ENCODE measurements at regions not wholly inside any gene's neighbourhood (a gene's known extent, or its start where the extent isn't known, plus 50 kb on each side); places are given as distances from the start of the nearest gene placed in this dataset.

DNA sequence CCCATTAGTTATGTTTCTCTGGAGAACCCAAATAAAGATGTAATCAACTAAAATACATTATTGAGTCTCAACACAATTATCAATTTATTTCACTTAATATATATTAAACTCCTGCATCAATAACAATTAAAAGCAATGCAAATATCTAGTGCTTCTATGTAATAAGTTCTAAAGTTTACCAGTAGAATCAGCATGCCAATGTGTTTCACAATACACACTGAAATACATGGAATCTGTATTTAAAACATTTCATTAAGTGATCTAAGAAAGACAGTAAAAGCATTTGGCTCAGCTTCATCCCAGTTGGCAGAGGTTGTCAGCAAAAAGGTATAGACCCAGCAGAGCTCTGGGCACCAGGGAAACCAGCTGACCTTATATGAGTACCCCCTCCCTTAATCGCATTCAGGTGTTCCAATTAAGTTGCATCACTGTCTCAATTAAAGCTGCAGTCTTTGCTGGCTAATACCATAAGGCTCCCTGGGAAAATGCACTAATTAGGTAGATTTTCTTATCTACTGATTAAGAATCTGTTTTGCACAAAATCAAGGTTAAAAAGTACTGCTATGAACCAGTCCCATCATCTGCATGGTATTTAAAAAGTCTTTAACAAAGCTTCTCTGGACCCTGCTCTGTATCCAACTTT is 63.1 kb downstream of the NIBAN1 start:
- H3K4me3 ChIP-seq, result no peak overlapping the region
- no peaks in the 10 kb centered on the region for H3K9me3 ChIP-seq
- TF ChIP-seq, protein P1, sequence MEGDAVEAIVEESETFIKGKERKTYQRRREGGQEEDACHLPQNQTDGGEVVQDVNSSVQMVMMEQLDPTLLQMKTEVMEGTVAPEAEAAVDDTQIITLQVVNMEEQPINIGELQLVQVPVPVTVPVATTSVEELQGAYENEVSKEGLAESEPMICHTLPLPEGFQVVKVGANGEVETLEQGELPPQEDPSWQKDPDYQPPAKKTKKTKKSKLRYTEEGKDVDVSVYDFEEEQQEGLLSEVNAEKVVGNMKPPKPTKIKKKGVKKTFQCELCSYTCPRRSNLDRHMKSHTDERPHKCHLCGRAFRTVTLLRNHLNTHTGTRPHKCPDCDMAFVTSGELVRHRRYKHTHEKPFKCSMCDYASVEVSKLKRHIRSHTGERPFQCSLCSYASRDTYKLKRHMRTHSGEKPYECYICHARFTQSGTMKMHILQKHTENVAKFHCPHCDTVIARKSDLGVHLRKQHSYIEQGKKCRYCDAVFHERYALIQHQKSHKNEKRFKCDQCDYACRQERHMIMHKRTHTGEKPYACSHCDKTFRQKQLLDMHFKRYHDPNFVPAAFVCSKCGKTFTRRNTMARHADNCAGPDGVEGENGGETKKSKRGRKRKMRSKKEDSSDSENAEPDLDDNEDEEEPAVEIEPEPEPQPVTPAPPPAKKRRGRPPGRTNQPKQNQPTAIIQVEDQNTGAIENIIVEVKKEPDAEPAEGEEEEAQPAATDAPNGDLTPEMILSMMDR (IDR thresholded peaks at IDR 0.05), result no peak
- intact Hi-C loops (cut with DNase I), result no loop called here
- DNase-seq (ENCODE audit: low spot score in 2 of 2), result no peak
- no peaks in the 10 kb centered on the region for H3K36me3 ChIP-seq
- no peaks in the 10 kb centered on the region for H3K27me3 ChIP-seq
- H3K27ac ChIP-seq, result peak overlapping the region in 1 of 2 donors; percentile 64
- peaks cover 0 to 31% of the 10 kb centered on the region in 2 donors for H3K4me1 ChIP-seq

DNA sequence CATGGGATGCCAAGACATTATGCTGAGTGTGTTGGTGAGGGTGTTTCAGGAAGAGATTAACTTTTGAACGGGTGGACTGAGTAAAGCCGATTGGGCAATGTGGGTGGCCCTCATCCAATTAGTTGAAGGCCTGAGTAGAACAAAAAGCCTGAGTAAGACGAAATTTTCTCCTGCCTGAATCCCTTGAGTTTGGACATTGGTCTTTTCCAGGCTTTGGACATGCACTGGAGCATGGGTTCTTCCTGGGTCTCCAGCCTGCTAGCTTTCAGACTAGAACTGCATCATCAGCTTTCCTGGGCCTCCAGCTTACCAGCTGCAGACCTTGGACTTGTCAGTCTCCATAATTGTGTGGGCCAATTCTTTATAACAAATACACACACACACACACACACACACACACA is 63.6 kb downstream of the NIBAN1 start:
- H3K27me3 ChIP-seq, result no peaks in the 10 kb centered on the region
- no peak overlapping the region for H3K4me3 ChIP-seq
- no peaks in the 10 kb centered on the region for H3K9me3 ChIP-seq
- peak overlapping the region; percentile 44 to 64 for H3K27ac ChIP-seq
- peaks cover 0 to 34% of the 10 kb centered on the region in 2 donors for H3K4me1 ChIP-seq
- peak in 1 of 2 donors; percentile 91 for DNase-seq (ENCODE audit: low spot score in 2 of 2)
- intact Hi-C loops (cut with DNase I), result no loop called here
- TF ChIP-seq, protein P1 (IDR thresholded peaks at IDR 0.05), result no peak
- no peaks in the 10 kb centered on the region for H3K36me3 ChIP-seq

DNA sequence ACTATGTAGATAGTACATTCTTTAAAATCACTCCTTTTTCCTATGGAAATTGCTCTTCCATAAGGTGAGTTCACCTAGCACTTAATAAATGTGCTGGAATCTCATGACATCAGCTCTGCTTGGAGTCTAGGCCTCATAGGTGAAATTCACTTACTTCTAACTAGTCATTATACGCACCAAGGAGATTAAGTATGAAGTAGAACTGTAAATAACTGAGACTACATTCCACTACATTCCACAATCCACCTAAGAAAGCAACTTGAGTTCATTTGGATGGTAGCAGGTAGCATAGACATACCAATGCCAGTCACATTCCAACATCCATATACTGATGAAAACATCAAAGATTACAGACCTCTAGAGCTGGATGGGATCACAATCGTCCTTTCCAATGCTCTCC is 64.3 kb downstream of the NIBAN1 start:
- Histone ChIP-seq H3K36me3 (no peaks in the 10 kb centered on the region), H3K4me1 (peaks cover 0 to 40% of the 10 kb centered on the region in 2 donors), H3K4me3 (no peak overlapping the region), H3K27ac (peak overlapping the region; percentile 44 to 64), H3K9me3 (no peaks in the 10 kb centered on the region), H3K27me3 (no peaks in the 10 kb centered on the region)
- intact Hi-C loops (cut with DNase I), result no loop called here
- DNase-seq (ENCODE audit: low spot score in 2 of 2), result no peak
- TF ChIP-seq, protein P1 (IDR thresholded peaks at IDR 0.05), result no peak

DNA sequence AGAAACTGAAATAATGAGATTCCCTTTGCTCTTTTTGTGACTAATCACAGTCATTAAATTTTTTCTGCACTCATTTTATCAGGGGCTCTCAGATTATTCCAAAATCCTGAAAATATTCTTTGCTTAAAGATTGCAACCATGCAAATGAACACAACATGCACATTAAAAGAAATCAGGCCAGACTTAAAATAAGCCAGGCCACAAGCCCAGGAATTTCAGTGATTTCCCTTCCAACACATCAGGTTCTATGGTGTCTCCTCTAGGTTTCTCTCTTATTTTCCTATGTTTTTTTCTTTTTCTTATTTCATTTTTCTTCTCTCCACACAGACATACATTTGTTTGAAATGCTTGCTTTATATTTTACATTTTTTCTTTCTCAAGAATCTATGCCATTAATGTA is 65.3 kb downstream of the NIBAN1 start:
- Histone ChIP-seq H3K27ac (peak overlapping the region; percentile 64 to 66), H3K4me3 (no peak overlapping the region), H3K4me1 (peaks cover 0 to 44% of the 10 kb centered on the region in 2 donors), H3K36me3 (no peaks in the 10 kb centered on the region), H3K9me3 (no peaks in the 10 kb centered on the region), H3K27me3 (no peaks in the 10 kb centered on the region)
- intact Hi-C loops (cut with DNase I), result no loop called here
- TF ChIP-seq, protein P1 (IDR thresholded peaks at IDR 0.05), result no peak
- no peak for DNase-seq (ENCODE audit: low spot score in 2 of 2)

DNA sequence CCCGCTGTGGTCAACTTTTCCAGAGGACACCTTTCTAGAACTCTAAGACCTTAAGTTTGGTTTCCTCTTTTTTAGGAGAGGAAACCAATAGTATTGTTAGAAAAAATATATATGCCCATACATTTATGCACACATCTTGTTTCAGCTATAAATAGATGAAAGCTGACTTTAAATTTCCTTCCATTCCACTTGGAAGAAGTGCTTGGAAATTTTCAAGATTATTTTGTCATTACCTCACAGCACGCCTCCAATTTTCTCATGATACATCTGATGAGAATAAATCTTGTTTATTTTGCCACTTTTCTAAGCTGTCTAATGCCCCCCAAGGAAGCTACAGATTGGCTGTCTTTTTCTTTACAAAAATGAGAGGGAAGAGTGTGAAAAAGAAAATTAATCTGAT is 65.8 kb downstream of the NIBAN1 start:
- Histone ChIP-seq H3K27ac (peak overlapping the region; percentile 64 to 66), H3K27me3 (no peaks in the 10 kb centered on the region), H3K4me1 (peaks cover 0 to 44% of the 10 kb centered on the region in 2 donors), H3K4me3 (no peak overlapping the region), H3K9me3 (no peaks in the 10 kb centered on the region), H3K36me3 (no peaks in the 10 kb centered on the region)
- intact Hi-C loops (cut with DNase I), result no loop called here
- TF ChIP-seq, protein P1 (IDR thresholded peaks at IDR 0.05), result no peak
- no peak for DNase-seq (ENCODE audit: low spot score in 2 of 2)

All from ascending aorta (tissue), 2 donors.